ENCODE measurements at regions not wholly inside any gene's neighbourhood (a gene's known extent, or its start where the extent isn't known, plus 50 kb on each side); places are given as distances from the start of the nearest gene placed in this dataset.

DNA sequence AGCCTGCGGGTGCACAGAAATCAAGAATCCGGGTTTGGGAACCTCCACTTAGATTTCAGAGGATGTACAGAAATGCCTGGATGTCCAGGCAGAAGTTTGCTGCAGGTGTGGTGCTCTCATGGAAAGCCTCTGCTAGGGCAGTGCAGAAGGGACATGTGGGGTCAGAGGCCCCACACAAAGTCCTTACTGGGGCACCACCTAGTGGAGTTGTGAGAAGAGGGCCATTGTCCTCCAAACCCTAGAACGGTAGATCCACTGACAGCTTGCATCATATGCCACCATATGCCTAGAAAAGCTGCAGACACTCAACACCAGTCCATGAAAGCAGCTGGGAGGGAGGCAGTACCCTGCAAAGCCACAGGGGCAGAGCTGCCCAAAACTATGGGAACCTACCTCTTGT, 833.0 kb downstream of the TMEM182 start:
- H3K79me1 ChIP-seq (ENCODE audit: low read depth, low read length), result no peaks in the 10 kb centered on the region
- H4K5ac ChIP-seq (ENCODE audit: insufficient read length, low read depth, low read length), result no peak overlapping the region
- H2BK15ac ChIP-seq (ENCODE audit: low read length), result no peak overlapping the region
- no peak overlapping the region for H2BK20ac ChIP-seq (ENCODE audit: low read length)
- H4K91ac ChIP-seq (replicated peaks; ENCODE audit: insufficient read length, low read length), result no peak overlapping the region
- H3K9ac ChIP-seq (replicated peaks in 1 of 4; ENCODE audit: extremely low read depth in 1 of 4, low read depth in 3 of 4, low read length in 3 of 4), result no peak overlapping the region
- no peaks in the 10 kb centered on the region for H3K23me2 ChIP-seq (ENCODE audit: low read depth, low read length)
- no peak overlapping the region for H3K23ac ChIP-seq (ENCODE audit: insufficient read length)
- no peak overlapping the region for H3K14ac ChIP-seq (ENCODE audit: insufficient read length)
- H3K18ac ChIP-seq (ENCODE audit: extremely low read depth, low read length), result no peak overlapping the region
- H3K4me2 ChIP-seq (ENCODE audit: insufficient read depth in 1 of 2, low read depth in 2 of 2, low read length in 2 of 2), result no peak overlapping the region
- FAIRE-seq (no peak), DNase-seq (ENCODE audit: low read depth in 1 of 2, low spot score in 2 of 2) (no peak)
- H3K27me3 ChIP-seq (replicated peaks in 1 of 4; ENCODE audit: control insufficient read depth in 3 of 4, extremely low read depth in 1 of 4, insufficient read depth in 3 of 4, low read length in 3 of 4), result no peaks in the 10 kb centered on the region
- no peaks in the 10 kb centered on the region for H4K20me1 ChIP-seq (replicated peaks in 1 of 2; ENCODE audit: control insufficient read depth in 1 of 2, insufficient read depth in 2 of 2, low read length in 2 of 2)
- H3K4me1 ChIP-seq (replicated peaks in 1 of 4; ENCODE audit: control insufficient read depth in 3 of 4, insufficient read depth in 4 of 4, low read length in 3 of 4), result no peaks in the 10 kb centered on the region
- no peak overlapping the region for H3K4ac ChIP-seq (replicated peaks; ENCODE audit: insufficient read length, low read depth, low read length)
- POLR2A ChIA-PET (ENCODE audit: partially characterized antibody), result no interaction called here
- H3K27ac ChIP-seq (ENCODE audit: low read depth, low read length), result no peak overlapping the region
- WGBS, 2 experiments (ENCODE audit: extremely low coverage in 1 of 2, insufficient coverage in 1 of 2, insufficient read length in 1 of 2, insufficient replicate concordance in 2 of 2, low coverage in 1 of 2, low lambda C conversion rate in 2 of 2, missing lambda C conversion rate in 1 of 2), result 96% methylated on average over 3 of the region's 3 CpGs; no CpG with 5 or more reads in 1 of the 2 experiments
- H3K4me3 ChIP-seq (ENCODE audit: extremely low read depth in 1 of 4, insufficient read depth in 2 of 4, low read depth in 3 of 4, low read length in 4 of 4), result no peak overlapping the region
- H3K36me3 ChIP-seq (ENCODE audit: control insufficient read depth in 2 of 4, insufficient read depth in 4 of 4, low read length in 3 of 4), result no peaks in the 10 kb centered on the region; a peak in 1 of 8 replicates
- H3K56ac ChIP-seq (replicated peaks; ENCODE audit: insufficient read length, low read depth, low read length), result no peak overlapping the region
- H2AFZ ChIP-seq (ENCODE audit: low read length), result no peak overlapping the region
- no peak for TF ChIP-seq CHD1 (IDR thresholded peaks at IDR 0.05; ENCODE audit: low read depth, low read length)
- peak; percentile 45 to 57; a peak in 3 of 4 replicates for TF ChIP-seq RAD21 (IDR thresholded peaks at IDR 0.05 in 1 of 2, conservative IDR thresholded peaks at IDR 0.05 in 1 of 2; ENCODE audit: low read depth in 2 of 2, low read length in 2 of 2)
- TF ChIP-seq, protein P1, sequence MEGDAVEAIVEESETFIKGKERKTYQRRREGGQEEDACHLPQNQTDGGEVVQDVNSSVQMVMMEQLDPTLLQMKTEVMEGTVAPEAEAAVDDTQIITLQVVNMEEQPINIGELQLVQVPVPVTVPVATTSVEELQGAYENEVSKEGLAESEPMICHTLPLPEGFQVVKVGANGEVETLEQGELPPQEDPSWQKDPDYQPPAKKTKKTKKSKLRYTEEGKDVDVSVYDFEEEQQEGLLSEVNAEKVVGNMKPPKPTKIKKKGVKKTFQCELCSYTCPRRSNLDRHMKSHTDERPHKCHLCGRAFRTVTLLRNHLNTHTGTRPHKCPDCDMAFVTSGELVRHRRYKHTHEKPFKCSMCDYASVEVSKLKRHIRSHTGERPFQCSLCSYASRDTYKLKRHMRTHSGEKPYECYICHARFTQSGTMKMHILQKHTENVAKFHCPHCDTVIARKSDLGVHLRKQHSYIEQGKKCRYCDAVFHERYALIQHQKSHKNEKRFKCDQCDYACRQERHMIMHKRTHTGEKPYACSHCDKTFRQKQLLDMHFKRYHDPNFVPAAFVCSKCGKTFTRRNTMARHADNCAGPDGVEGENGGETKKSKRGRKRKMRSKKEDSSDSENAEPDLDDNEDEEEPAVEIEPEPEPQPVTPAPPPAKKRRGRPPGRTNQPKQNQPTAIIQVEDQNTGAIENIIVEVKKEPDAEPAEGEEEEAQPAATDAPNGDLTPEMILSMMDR (IDR thresholded peaks at IDR 0.05; ENCODE audit: control extremely low read depth in 1 of 3, insufficient read depth in 1 of 3, low read depth in 1 of 3, low read length in 3 of 3), result peak in 1 of 3 experiments; percentile 30; a peak in 1 of 4 replicates
- no peak overlapping the region for H2BK12ac ChIP-seq (ENCODE audit: low read depth, low read length)
- peaks cover 12 to 14% of the 10 kb centered on the region in 2 experiments; a peak in 3 of 4 replicates for H3K9me3 ChIP-seq (ENCODE audit: insufficient read depth in 2 of 2, low read depth in 1 of 2, low read length in 1 of 2)
- no peak overlapping the region for H4K8ac ChIP-seq (ENCODE audit: extremely low read depth, insufficient read depth, low read length)
- H3K79me2 ChIP-seq (ENCODE audit: control insufficient read depth in 1 of 2, insufficient read depth in 2 of 2, low read length in 2 of 2), result no peaks in the 10 kb centered on the region
- H2BK120ac ChIP-seq (replicated peaks; ENCODE audit: low read depth, low read length), result no peak overlapping the region
- H2BK5ac ChIP-seq (ENCODE audit: low read depth, low read length), result no peak overlapping the region
- CTCF ChIA-PET (ENCODE audit: partially characterized antibody), result interaction anchor here (1.0 kb wide), 1 partner anchor 433 kb away, joined by 3 read pairs; no protein-coding TSS in a partner anchor
- no peak overlapping the region for H2AK5ac ChIP-seq (ENCODE audit: low read depth, low read length)
